ENCODE measurements at regions not wholly inside any gene's neighbourhood (a gene's known extent, or its start where the extent isn't known, plus 50 kb on each side); places are given as distances from the start of the nearest gene placed in this dataset.

- no peak for DNase-seq (ENCODE audit: low spot score)
Observed at GRCh38 chr4:137333031-137333430, 199.3 kb downstream of the PCDH18 start.

DNA sequence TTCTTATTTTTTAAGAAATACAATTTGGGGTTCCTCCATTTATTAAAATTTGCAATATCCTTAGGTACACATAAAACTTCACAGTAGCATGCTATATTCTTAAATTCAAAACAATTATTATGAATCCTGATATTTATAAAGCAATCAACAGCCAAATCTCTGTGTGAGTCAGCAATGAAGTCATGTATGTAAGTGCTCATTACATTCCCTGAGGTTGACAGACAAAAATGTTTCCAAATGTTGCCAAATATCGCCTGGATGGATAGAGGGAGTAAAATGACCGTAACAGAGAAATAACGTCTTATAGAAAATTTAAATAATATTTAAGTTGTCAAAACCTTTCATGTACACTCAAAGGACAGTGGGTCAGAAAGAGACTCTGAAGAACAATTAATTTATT is 220.0 kb downstream of the PCDH18 start:
- DNase-seq (ENCODE audit: low spot score), result no peak

GRCh38 chr4:137310593-137311490 is 221.5 kb downstream of the PCDH18 start:
- no peak for DNase-seq (ENCODE audit: low spot score)

DNA sequence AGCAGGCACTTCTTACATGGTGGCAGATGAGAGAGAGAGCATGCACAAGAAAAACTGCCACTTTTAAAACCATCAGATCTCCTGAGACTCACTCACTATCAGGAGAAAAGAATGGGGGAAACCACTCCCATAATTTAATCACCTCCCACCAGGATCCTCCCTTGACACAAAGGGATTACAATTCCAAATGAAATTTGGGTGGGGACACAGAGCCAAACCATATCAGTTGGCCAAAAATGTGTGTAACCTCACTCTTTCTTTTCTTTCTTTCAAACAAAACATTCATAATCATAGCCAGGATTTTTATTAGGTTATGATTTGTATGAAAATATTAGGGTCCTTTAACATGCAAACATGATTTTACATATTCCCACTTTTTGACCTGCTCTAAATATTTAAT is 222.1 kb downstream of the PCDH18 start:
- no peak for DNase-seq (ENCODE audit: low spot score)

DNA sequence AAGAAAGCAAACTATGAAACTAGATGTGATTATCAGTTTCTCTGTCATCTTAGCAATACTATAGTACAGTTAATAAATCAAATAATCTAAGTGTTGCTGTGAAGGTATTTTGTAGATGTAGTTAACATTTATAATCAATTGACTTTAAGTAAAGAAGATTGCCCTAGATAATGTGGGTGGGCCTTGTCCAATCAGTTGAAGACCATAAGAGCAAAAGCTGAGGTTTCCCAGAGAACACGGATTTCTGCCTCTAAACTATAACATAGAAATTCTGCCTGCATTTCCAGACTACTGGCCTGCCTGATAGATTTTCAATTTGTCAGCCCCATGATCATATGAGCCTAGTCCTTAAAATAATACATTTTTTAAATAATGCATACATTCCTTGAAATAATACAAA is 222.9 kb downstream of the PCDH18 start:
- DNase-seq (ENCODE audit: low spot score), result no peak

DNA sequence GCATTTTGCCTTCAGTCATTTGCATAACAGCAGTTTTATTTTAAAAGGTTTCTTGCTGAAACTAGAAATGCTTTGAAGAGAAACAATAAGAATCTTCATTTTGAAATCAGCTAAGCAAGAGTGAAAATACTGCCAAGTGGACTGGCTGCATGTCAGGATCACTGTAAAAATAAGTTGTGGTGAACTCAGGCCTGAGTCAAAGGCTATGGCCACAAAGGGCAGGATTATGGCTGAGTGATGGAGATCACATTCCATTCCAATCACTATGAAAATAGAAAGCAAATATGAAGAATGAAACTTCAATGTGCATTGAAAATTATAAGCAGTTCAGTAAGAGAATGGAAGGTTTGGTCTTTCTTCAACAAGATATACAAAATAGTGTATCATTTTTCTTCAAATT is 224.5 kb downstream of the PCDH18 start:
- DNase-seq (ENCODE audit: low spot score), result no peak

GRCh38 chr4:137300776-137301175 is 231.5 kb downstream of the PCDH18 start:
- no peak for DNase-seq (ENCODE audit: low spot score)

- DNase-seq (ENCODE audit: low spot score), result no peak
Observed at GRCh38 chr4:137299281-137299680, 233.0 kb downstream of the PCDH18 start.

DNA sequence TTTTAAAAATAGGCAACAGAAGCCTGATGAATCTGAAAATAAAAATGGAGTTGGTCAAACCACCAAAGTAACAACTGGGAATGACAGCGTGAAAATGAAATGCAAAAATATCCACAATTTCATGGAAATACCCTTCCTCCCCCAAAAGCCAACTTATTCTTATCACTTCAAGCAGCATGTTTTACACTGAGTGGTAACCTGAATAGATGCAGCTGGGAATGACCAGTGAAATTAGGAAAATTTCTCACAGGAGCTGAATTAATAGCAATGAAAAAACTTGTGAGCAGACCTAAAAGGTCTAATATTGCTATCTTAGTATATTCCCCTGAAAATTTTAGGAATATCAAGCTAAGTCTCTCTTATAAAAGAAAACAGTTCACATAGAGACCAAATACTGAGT is 239.0 kb downstream of the PCDH18 start:
- no peak for DNase-seq (ENCODE audit: low spot score)

DNA sequence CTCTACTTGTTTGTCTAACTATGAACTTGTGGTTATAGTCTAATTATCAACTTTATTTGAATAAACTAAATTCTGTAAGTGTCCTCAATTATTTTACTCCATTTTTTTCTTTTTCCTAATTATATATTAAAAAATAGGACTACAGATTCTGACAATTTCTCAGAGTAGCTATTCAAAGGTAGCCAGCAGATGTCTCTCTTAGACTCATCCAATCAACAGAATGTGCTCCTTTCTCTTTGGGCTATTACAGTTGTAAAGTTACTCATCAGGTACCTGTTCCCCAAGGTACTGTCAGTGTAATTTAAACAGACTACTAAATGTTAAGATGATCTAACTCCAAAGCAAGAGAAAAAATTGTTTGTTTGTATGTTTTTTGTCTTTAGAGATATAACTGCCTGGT is 248.6 kb downstream of the PCDH18 start:
- DNase-seq (ENCODE audit: low spot score), result no peak

GRCh38 chr4:137278431-137278830 is 253.9 kb downstream of the PCDH18 start:
- no peak for DNase-seq (ENCODE audit: low spot score)

GRCh38 chr4:137274404-137274803 is 257.9 kb downstream of the PCDH18 start:
- DNase-seq (ENCODE audit: low spot score), result no peak

- no peak for DNase-seq (ENCODE audit: low spot score)
Observed at GRCh38 chr4:137267024-137267423, 265.3 kb downstream of the PCDH18 start.

GRCh38 chr4:137266511-137266910 is 265.8 kb downstream of the PCDH18 start:
- no peak for DNase-seq (ENCODE audit: low spot score)

DNA sequence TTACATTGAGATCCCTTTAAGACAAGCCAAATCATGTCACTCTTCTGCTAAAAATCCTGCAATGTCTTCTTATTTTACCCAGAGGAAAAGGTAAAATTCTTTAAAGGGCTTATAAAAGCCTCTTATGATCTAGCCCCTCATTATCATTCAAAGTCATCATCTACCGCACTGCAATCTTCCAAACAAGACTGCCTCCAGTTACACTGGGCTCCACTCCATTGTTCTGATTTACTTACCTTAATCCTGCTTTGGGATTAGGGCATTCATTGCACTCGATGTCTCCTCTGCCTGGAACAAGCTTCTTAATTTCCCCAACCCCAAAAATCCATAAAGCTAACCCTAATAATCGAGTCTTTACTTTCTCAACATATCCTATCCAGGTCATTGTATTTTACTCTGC is 269.1 kb downstream of the PCDH18 start:
- no peak for DNase-seq (ENCODE audit: low spot score)

DNA sequence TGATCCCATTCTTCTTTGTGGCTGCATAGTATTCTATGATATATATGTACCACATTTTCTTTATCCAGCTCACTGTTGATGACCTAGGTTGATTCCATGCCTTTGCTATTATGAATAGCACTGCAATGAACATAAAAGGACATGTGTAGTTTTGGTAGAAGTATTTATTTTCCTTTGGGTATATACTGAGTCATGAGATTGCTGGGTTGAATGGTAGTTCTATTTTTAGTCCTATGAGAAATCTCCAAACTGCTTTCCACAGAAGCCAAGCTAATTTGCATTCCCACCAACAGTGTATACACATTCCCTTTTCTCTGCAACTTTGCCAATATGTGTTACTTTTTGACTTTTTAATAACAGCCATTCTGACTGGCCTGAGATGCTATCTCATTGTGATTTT is 278.3 kb downstream of the PCDH18 start:
- DNase-seq (ENCODE audit: low spot score), result no peak

- DNase-seq (ENCODE audit: low spot score), result no peak
Observed at GRCh38 chr4:137249112-137249511, 283.2 kb downstream of the PCDH18 start.

- DNase-seq (ENCODE audit: low spot score), result no peak
Observed at GRCh38 chr4:137238456-137239162, 293.7 kb downstream of the PCDH18 start.

GRCh38 chr4:137226900-137227299 is 305.4 kb downstream of the PCDH18 start:
- no peak for DNase-seq (ENCODE audit: low spot score)

DNA sequence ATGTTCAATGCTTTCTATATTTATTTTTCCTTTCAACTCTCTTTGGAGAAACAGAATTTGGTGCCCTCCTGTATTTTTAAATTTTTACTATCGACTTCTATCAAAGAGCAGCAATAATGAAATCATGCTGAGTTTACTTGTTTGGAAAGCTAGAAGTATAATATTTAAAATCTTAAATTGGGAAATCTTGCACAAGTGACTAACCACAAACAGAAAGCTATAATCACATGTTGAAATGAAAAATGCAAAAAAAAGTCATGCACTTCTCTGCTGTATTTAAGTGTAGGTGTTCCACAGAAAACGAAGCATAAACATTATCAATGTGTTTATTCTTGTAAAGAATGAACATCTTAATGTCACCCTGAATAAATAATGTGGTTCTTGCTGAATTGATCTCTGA is 306.1 kb downstream of the PCDH18 start:
- no peak for DNase-seq (ENCODE audit: low spot score)

- DNase-seq (ENCODE audit: low spot score), result no peak
Observed at GRCh38 chr4:137213372-137214173, 318.7 kb downstream of the PCDH18 start.

GRCh38 chr4:137212601-137213000 is 319.7 kb downstream of the PCDH18 start:
- DNase-seq (ENCODE audit: low spot score), result no peak
